Ishikawa (cell line): ENCODE measurements at regions not wholly inside any gene's neighbourhood (a gene's known extent, or its start where the extent isn't known, plus 50 kb on each side); places are given as distances from the start of the nearest gene placed in this dataset.

Experiments used
- CEBPB ChIP-seq: IDR thresholded peaks from 2 replicates; pipeline ENCODE4 v1.6.1; 2012
- CREB1 ChIP-seq: IDR thresholded peaks from 2 replicates; pipeline ENCODE4 v1.6.1; 2012; ENCODE audit warnings: low read depth
- NFIC ChIP-seq: IDR thresholded peaks from 2 replicates; pipeline ENCODE4 v1.6.1; 2012
- TAF1 ChIP-seq: IDR thresholded peaks from 2 replicates; pipeline ENCODE4 v1.6.1; 2012; ENCODE audit warnings: low read depth, mild to moderate bottlenecking
- TCF12 ChIP-seq: IDR thresholded peaks from 2 replicates; pipeline ENCODE4 v1.6.1; 2012; ENCODE audit warnings: low read depth
- TEAD4 ChIP-seq: IDR thresholded peaks from 2 replicates; pipeline ENCODE4 v1.6.1; 2012
- YY1 ChIP-seq: IDR thresholded peaks from 2 replicates; pipeline ENCODE4 v1.6.1; 2012; ENCODE audit warnings: low read depth
- TF ChIP-seq, protein P1 (sequence below): IDR thresholded peaks from 2 replicates; pipeline ENCODE4 v1.6.1; 2012
- TF ChIP-seq, protein P2 (sequence below): IDR thresholded peaks from 2 replicates; pipeline ENCODE4 v1.6.1; 2012; ENCODE audit warnings: low read depth, mild to moderate bottlenecking
- TF ChIP-seq, protein P3 (sequence below): IDR thresholded peaks from 2 replicates; pipeline ENCODE4 v1.6.1; 2012

DNA sequence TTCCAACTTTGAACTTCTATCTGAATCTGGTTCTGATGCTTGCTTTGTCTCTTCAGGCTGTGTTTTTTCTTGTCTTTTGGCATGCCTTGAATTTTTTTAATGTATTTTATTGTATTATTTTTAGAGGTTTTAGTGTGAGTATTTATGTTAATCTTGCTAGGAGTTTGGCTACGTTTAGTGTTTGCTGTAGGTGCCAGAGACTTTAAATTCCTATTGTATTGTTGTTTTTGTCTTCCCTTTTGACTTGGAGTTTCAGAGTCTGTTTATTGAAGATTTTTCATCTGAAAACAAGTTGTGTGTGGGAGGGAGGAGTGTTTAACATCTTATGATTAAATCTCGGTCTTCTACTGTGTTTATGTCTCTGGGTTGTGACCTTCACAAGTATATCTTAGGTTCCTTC, 956.8 kb downstream of the TLE1 start:
- TF ChIP-seq NFIC (no peak), YY1 (no peak), CEBPB (no peak), TEAD4 (no peak), CREB1 (no peak), TAF1 (no peak), TCF12 (no peak)
- TF ChIP-seq, protein P1, sequence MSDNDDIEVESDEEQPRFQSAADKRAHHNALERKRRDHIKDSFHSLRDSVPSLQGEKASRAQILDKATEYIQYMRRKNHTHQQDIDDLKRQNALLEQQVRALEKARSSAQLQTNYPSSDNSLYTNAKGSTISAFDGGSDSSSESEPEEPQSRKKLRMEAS: no peak
- TF ChIP-seq, protein P2, sequence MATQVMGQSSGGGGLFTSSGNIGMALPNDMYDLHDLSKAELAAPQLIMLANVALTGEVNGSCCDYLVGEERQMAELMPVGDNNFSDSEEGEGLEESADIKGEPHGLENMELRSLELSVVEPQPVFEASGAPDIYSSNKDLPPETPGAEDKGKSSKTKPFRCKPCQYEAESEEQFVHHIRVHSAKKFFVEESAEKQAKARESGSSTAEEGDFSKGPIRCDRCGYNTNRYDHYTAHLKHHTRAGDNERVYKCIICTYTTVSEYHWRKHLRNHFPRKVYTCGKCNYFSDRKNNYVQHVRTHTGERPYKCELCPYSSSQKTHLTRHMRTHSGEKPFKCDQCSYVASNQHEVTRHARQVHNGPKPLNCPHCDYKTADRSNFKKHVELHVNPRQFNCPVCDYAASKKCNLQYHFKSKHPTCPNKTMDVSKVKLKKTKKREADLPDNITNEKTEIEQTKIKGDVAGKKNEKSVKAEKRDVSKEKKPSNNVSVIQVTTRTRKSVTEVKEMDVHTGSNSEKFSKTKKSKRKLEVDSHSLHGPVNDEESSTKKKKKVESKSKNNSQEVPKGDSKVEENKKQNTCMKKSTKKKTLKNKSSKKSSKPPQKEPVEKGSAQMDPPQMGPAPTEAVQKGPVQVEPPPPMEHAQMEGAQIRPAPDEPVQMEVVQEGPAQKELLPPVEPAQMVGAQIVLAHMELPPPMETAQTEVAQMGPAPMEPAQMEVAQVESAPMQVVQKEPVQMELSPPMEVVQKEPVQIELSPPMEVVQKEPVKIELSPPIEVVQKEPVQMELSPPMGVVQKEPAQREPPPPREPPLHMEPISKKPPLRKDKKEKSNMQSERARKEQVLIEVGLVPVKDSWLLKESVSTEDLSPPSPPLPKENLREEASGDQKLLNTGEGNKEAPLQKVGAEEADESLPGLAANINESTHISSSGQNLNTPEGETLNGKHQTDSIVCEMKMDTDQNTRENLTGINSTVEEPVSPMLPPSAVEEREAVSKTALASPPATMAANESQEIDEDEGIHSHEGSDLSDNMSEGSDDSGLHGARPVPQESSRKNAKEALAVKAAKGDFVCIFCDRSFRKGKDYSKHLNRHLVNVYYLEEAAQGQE: no peak
- TF ChIP-seq, protein P3, sequence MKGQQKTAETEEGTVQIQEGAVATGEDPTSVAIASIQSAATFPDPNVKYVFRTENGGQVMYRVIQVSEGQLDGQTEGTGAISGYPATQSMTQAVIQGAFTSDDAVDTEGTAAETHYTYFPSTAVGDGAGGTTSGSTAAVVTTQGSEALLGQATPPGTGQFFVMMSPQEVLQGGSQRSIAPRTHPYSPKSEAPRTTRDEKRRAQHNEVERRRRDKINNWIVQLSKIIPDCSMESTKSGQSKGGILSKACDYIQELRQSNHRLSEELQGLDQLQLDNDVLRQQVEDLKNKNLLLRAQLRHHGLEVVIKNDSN: no peak
